Ovary (tissue), 7 donors: ENCODE measurements at regions not wholly inside any gene's neighbourhood (a gene's known extent, or its start where the extent isn't known, plus 50 kb on each side); places are given as distances from the start of the nearest gene placed in this dataset.
"Not testable (repeated sequence)": the region's sequence is repeated elsewhere in the genome, so short reads cannot be mapped to it uniquely, and the experiment has no call there.

Experiments used
- DNase-seq, 5 donors: peaks; one replicate each; pipeline ENCODE4 v3.0.0-alpha.2; 2019 to 2020
- H3K27ac ChIP-seq, 2 donors: fragments of 200-600 bp; one replicate each; pipeline versions ENCODE4 v1.5.1 to v1.8.0; 2019 to 2022
- H3K27me3 ChIP-seq: fragments of 200-600 bp; one replicate; pipeline ENCODE4 v1.8.0; 2022
- H3K36me3 ChIP-seq: fragments of 200-600 bp; sonication (generic); one replicate; pipeline ENCODE4 v1.5.1; 2019
- H3K4me1 ChIP-seq: one replicate; pipeline ENCODE4 v1.8.1; 2013; ENCODE audit warnings: mild to moderate bottlenecking, moderate library complexity; ENCODE audit not compliant: insufficient read depth
- H3K4me3 ChIP-seq: fragments of 200-600 bp; sonication (generic); one replicate; pipeline ENCODE4 v1.5.1; 2017
- H3K9me3 ChIP-seq, 2 donors: fragments of 200-600 bp in 1 of 2; sonication (generic) in 1 of 2; one replicate each; pipeline versions ENCODE4 v1.5.1 to v1.8.1; 2013 to 2019; ENCODE audit warnings: mild to moderate bottlenecking in 1 of 2, moderate library complexity in 1 of 2
- EP300 ChIP-seq: sonication (generic); formaldehyde crosslinking; IDR thresholded peaks from one replicate; pipeline ENCODE4 v1.6.1; 2017; ENCODE audit warnings: antibody characterized with exemption
- POLR2A ChIP-seq: fragments of 450-650 bp; IDR thresholded peaks from one replicate; pipeline ENCODE4 v1.6.1; 2017; ENCODE audit warnings: antibody characterized with exemption, mild to moderate bottlenecking, moderate library complexity
- WGBS, 3 donors: extraction: QIAGEN DNeasy Blood & Tissue Kit in 1 of 3; methylation state at CpG; one replicate each; pipeline versions ENCODE4 v1.1.5 to v1.1.7; 2013 to 2017; 5-methylcytosine and 5-hydroxymethylcytosine counted together
- intact Hi-C, 4 donors: fragments of 100-400 bp; cut with DNase I; formaldehyde crosslinking; loops; one replicate each; pipeline versions ENCODE4 v1.11.0 to v1.15.1; 2022 to 2023
- TF ChIP-seq, protein P1 (sequence below), 3 donors: fragments of 450-650 bp in 2 of 3; fragments of 200-600 bp in 1 of 3; IDR thresholded peaks; one replicate each; pipeline versions ENCODE4 v1.5.1 to v1.8.0; 2016 to 2022; ENCODE audit warnings: antibody characterized with exemption in 3 of 3, mild to moderate bottlenecking in 1 of 3
- donor health status: DM: no; HTN: no; CAD: no; lungs with moderate emphysema.
- donor health status: DM: no; HTN: no; CAD: no.
- donor health status: Bipolar disorder and iron deficiency.
- donor health status: DM: no; HTN: no; CAD: no.
- donor health status: DM: yes; HTN: yes; CAD: no.

DNA sequence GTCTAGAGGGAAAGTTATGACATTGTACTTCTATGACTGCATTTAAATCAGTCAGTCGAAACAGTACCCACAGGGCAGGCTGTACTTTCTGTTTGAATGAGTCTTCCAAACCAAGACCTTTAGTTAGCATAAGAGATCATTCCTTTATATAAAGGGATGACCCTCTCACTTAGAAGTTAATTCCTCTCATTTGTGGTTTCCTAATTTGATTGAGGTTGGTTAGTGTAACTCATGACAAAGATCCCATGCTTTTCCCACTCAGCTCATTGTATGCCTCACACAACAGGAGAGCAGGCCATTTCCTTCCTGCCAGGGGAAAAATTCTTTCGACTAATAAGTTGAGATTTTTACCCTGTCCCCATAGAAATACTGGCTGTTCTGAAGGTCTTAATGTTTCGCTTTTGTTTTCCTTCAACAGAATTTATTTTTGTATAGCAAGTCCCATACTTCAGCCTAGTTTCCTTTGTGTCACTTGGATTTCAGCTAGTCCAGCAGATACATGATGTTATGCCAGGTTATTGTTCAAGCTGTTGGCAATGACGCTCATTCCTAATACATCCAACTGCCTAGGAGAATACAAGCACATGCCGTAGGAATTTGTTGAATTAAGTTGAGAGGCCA, 500.7 kb downstream of the SPATA31D1 start:
- Histone ChIP-seq H3K4me3 (no peak overlapping the region), H3K4me1 (peaks cover 2% of the 10 kb centered on the region), H3K27me3 (no peaks in the 10 kb centered on the region), H3K36me3 (no peaks in the 10 kb centered on the region), H3K9me3 (no peaks in the 10 kb centered on the region), H3K27ac (no peak overlapping the region)
- intact Hi-C loops, result no loop called here
- TF ChIP-seq POLR2A (no peak), EP300 (no peak)
- TF ChIP-seq, protein P1, sequence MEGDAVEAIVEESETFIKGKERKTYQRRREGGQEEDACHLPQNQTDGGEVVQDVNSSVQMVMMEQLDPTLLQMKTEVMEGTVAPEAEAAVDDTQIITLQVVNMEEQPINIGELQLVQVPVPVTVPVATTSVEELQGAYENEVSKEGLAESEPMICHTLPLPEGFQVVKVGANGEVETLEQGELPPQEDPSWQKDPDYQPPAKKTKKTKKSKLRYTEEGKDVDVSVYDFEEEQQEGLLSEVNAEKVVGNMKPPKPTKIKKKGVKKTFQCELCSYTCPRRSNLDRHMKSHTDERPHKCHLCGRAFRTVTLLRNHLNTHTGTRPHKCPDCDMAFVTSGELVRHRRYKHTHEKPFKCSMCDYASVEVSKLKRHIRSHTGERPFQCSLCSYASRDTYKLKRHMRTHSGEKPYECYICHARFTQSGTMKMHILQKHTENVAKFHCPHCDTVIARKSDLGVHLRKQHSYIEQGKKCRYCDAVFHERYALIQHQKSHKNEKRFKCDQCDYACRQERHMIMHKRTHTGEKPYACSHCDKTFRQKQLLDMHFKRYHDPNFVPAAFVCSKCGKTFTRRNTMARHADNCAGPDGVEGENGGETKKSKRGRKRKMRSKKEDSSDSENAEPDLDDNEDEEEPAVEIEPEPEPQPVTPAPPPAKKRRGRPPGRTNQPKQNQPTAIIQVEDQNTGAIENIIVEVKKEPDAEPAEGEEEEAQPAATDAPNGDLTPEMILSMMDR (IDR thresholded peaks at IDR 0.05), result no peak
- WGBS, 3 donors, result 69 to 77% (median 77%) methylated on average over 5 of the region's 5 CpGs
- DNase-seq, result no peak

DNA sequence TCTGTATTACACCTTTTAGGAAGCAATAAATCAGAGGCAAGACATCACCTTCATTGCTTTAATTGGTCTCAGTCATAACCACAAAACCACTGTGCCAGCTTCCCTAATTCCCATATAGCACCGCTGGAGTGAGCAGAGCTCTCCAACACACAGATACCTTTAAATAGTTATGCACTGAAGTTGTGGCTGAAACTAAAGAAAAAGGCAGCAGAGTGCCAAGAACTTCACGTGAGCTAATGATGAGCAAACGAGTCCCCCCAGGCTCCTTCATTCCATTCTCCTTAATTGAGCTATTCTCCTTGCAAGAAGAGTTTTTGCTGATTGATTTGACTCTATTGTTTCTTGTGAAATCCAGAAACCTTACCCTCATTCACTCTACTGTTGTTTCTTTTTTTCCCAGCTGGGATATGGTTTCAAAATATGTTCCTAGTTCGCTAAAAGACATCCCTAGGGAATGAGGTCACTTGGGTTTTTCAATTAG, 501.5 kb downstream of the SPATA31D1 start:
- intact Hi-C loops, result no loop called here
- no peaks in the 10 kb centered on the region for H3K9me3 ChIP-seq
- no peak for DNase-seq
- H3K27me3 ChIP-seq, result no peaks in the 10 kb centered on the region
- H3K4me3 ChIP-seq, result no peak overlapping the region
- no peak overlapping the region for H3K27ac ChIP-seq
- H3K4me1 ChIP-seq, result peaks cover 2% of the 10 kb centered on the region
- H3K36me3 ChIP-seq, result no peaks in the 10 kb centered on the region
- TF ChIP-seq, protein P1 (IDR thresholded peaks at IDR 0.05), result no peak
- TF ChIP-seq EP300 (no peak), POLR2A (no peak)
- 19 to 30% (median 25%) methylated on average over 4 of the region's 4 CpGs for WGBS, 3 donors

DNA sequence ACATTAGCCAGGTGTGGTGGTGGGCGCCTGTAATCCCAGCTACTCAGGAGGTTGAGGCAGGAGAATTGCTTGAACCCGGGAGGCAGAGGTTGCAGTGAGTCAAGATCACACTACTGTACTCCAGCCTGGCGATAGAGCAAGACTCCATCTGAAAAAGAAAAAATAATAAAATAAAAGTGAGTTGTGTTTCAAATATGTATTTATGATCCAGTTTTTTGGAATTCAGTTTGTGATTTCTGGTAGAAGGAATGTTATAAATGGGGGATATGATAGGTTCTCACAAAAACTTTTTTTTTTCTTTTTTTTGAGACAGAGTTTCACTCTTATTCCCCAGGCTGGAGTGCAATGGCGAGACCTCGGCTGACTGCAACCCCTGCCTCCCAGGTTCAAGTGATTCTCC, 502.2 kb downstream of the SPATA31D1 start:
- intact Hi-C loops, H3K27me3 ChIP-seq, H3K4me1 ChIP-seq, H3K4me3 ChIP-seq, DNase-seq, H3K36me3 ChIP-seq, H3K9me3 ChIP-seq, H3K27ac ChIP-seq: not testable (repeated sequence)
- WGBS, 3 donors, result 88 to 94% (median 90%) methylated on average over 5 of the region's 5 CpGs

DNA sequence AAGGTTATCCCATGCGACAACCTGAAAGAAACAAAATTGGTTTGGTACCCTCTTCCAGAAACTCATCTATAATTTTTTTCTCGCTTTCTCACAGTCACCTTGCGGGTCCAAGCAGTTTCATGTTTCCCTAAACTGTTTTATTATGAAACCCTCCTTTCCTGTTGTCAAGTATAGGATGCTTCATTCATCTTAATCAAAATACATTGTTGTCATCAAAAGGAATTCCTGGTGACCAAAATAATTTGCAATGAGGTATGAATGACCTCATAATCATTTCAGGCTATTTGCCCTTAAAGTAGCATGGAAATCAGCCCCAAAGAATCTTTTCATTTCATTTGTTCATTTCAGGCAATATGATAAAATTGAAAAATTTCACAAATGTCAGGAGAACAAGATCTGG, 503.0 kb downstream of the SPATA31D1 start:
- peaks cover 2% of the 10 kb centered on the region for H3K4me1 ChIP-seq
- intact Hi-C loops, result no loop called here
- no peak overlapping the region for H3K27ac ChIP-seq
- no peaks in the 10 kb centered on the region for H3K36me3 ChIP-seq
- DNase-seq, result no peak
- WGBS, 3 donors, result 97 to 98% (median 97%) methylated on average over 3 of the region's 3 CpGs
- H3K9me3 ChIP-seq, result no peaks in the 10 kb centered on the region
- H3K27me3 ChIP-seq, result no peaks in the 10 kb centered on the region
- no peak overlapping the region for H3K4me3 ChIP-seq
- TF ChIP-seq EP300, result no peak
- TF ChIP-seq, protein P1 (IDR thresholded peaks at IDR 0.05), result no peak

DNA sequence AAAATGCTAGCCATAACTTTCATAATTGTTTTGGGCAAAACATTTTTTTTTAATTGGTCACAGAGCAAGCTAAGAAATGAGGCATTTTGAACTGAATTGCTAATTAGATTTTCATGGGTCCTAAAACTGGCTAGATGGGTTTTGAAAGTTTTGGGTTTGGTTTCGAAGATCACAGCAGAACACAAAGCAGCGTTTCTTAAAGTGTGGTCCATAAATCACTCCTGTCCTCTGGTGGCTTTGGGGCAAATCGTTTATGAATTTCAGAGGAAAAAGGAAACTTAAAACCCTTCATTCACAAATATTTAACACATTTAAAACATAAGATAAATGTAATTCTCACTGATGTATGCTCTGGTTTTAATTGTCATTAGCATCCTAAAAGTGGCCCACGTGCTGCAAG, 503.7 kb downstream of the SPATA31D1 start:
- DNase-seq, result no peak
- Histone ChIP-seq H3K4me1 (peaks cover 2% of the 10 kb centered on the region), H3K9me3 (no peaks in the 10 kb centered on the region), H3K27ac (no peak overlapping the region), H3K27me3 (no peaks in the 10 kb centered on the region), H3K36me3 (no peaks in the 10 kb centered on the region), H3K4me3 (no peak overlapping the region)
- WGBS, 3 donors, result 65 to 73% (median 68%) methylated on average over 4 of the region's 4 CpGs
- TF ChIP-seq, protein P1 (IDR thresholded peaks at IDR 0.05), result no peak
- TF ChIP-seq POLR2A (no peak), EP300 (no peak)
- intact Hi-C loops, result no loop called here
